ENCODE measurements at regions not wholly inside any gene's neighbourhood (a gene's known extent, or its start where the extent isn't known, plus 50 kb on each side); places are given as distances from the start of the nearest gene placed in this dataset.
"Not testable (repeated sequence)": the region's sequence is repeated elsewhere in the genome, so short reads cannot be mapped to it uniquely, and the experiment has no call there.

- Mint-ChIP-seq H3K4me1 (ENCODE audit: unreplicated experiment) (peaks cover 54% of the 10 kb centered on the region), H3K27me3 (no peaks in the 10 kb centered on the region), H3K27ac (peak overlapping the region; percentile 75), H3K9me3 (no peaks in the 10 kb centered on the region), H3K36me3 (no peaks in the 10 kb centered on the region), H3K4me3 (peak overlapping the region; percentile 8)
- no peak for DNase-seq (ENCODE audit: extremely low spot score, unreplicated experiment)
- TF ChIP-seq, protein P1, sequence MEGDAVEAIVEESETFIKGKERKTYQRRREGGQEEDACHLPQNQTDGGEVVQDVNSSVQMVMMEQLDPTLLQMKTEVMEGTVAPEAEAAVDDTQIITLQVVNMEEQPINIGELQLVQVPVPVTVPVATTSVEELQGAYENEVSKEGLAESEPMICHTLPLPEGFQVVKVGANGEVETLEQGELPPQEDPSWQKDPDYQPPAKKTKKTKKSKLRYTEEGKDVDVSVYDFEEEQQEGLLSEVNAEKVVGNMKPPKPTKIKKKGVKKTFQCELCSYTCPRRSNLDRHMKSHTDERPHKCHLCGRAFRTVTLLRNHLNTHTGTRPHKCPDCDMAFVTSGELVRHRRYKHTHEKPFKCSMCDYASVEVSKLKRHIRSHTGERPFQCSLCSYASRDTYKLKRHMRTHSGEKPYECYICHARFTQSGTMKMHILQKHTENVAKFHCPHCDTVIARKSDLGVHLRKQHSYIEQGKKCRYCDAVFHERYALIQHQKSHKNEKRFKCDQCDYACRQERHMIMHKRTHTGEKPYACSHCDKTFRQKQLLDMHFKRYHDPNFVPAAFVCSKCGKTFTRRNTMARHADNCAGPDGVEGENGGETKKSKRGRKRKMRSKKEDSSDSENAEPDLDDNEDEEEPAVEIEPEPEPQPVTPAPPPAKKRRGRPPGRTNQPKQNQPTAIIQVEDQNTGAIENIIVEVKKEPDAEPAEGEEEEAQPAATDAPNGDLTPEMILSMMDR (conservative IDR thresholded peaks at IDR 0.05): no peak
Measured at GRCh38 chr20:53657732-53658131, 64.1 kb upstream of the ZNF217 start.

DNA sequence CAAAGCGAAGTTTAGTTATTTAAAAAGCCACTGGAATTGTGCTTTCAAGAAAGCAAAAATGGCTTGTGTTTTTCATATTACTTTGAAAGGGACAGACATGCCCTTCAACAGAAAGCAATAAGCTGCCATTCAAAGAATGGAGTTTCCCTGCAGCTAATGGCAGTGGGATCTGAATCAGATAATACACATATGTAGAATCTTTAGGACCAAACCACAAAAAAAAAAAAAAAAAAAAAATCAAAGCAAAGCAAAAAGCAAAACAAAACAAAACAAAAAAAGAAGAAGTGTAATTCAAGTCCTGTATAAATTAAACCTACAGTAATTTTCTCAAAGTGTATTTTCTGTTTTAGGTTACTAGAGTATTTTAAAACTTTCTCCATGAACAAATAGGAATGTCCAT lies 63.6 kb upstream of the ZNF217 start:
- Mint-ChIP-seq H3K4me3 (no peak overlapping the region), H3K27ac (peak overlapping the region; percentile 75), H3K27me3 (no peaks in the 10 kb centered on the region), H3K9me3 (no peaks in the 10 kb centered on the region), H3K4me1 (ENCODE audit: unreplicated experiment) (peaks cover 58% of the 10 kb centered on the region), H3K36me3 (no peaks in the 10 kb centered on the region)
- no peak for DNase-seq (ENCODE audit: extremely low spot score, unreplicated experiment)
- TF ChIP-seq, protein P1 (conservative IDR thresholded peaks at IDR 0.05): no peak

- Mint-ChIP-seq H3K36me3 (no peaks in the 10 kb centered on the region), H3K9me3 (no peaks in the 10 kb centered on the region), H3K4me1 (ENCODE audit: unreplicated experiment) (peaks cover 59% of the 10 kb centered on the region), H3K27ac (peak overlapping the region; percentile 75), H3K27me3 (no peaks in the 10 kb centered on the region), H3K4me3 (peak overlapping the region; percentile 53)
- no peak for DNase-seq (ENCODE audit: extremely low spot score, unreplicated experiment)
- TF ChIP-seq, protein P1 (conservative IDR thresholded peaks at IDR 0.05): no peak
Measured at GRCh38 chr20:53656293-53657202, 62.9 kb upstream of the ZNF217 start.

- Mint-ChIP-seq H3K36me3 (no peaks in the 10 kb centered on the region), H3K9me3 (no peaks in the 10 kb centered on the region), H3K4me1 (ENCODE audit: unreplicated experiment) (peaks cover 52% of the 10 kb centered on the region), H3K4me3 (peak overlapping the region; percentile 44), H3K27ac (peak overlapping the region; percentile 75), H3K27me3 (no peaks in the 10 kb centered on the region)
- TF ChIP-seq, protein P1 (conservative IDR thresholded peaks at IDR 0.05): no peak
- DNase-seq (ENCODE audit: extremely low spot score, unreplicated experiment): no peak
Measured at GRCh38 chr20:53655625-53656292, 62.1 kb upstream of the ZNF217 start.

DNA sequence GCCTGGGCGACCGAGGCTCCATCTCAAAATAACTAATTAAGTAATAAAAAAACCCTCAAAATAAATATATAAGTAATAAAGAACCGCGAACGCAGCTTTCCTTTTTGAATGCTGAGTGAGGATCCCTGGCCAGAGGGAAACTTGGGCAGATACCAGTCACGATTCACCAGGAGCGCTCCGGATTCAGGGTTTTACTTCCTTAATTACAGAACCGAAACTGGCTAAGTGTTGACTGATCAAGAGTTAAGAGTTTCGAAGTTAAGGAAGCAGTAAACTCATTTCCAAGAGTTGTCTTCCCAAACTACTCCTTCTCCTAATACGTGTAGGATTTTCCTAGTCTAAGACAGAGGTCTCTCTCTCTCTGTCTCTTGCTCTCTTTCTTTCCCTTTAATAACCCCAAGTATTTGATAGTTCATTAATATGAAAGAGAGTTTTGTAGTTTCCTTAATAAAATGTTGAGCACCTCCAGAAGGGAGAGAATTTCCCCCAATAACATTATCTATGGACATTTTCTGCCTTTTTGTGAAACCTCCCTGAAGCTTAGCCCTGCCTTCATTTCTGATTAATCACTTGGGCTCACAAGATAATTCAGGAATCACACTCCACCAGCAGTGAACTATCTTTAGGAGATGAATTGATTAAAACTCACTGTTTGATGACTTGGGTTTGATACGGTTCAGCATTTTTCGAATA lies 61.4 kb upstream of the ZNF217 start:
- TF ChIP-seq, protein P1 (conservative IDR thresholded peaks at IDR 0.05): no peak
- Mint-ChIP-seq H3K4me3 (no peak overlapping the region), H3K4me1 (ENCODE audit: unreplicated experiment) (peaks cover 47% of the 10 kb centered on the region), H3K36me3 (no peaks in the 10 kb centered on the region), H3K9me3 (no peaks in the 10 kb centered on the region), H3K27ac (peak overlapping the region; percentile 72), H3K27me3 (no peaks in the 10 kb centered on the region)
- DNase-seq (ENCODE audit: extremely low spot score, unreplicated experiment): no peak

GRCh38 chr20:53654521-53654920 lies 60.9 kb upstream of the ZNF217 start:
- DNase-seq (ENCODE audit: extremely low spot score, unreplicated experiment); H3K36me3 Mint-ChIP-seq; H3K27me3 Mint-ChIP-seq; H3K27ac Mint-ChIP-seq; H3K4me3 Mint-ChIP-seq; H3K9me3 Mint-ChIP-seq: not testable (repeated sequence)
- peaks cover 47% of the 10 kb centered on the region for H3K4me1 Mint-ChIP-seq (ENCODE audit: unreplicated experiment)
